ENCODE measurements at regions not wholly inside any gene's neighbourhood (a gene's known extent, or its start where the extent isn't known, plus 50 kb on each side); places are given as distances from the start of the nearest gene placed in this dataset.

GRCh38 chr5:38141665-38142064, 116.7 kb upstream of the EGFLAM start:
- TF ChIP-seq CTCF (IDR thresholded peaks at IDR 0.05) (no peak), ZFX (IDR thresholded peaks at IDR 0.05; ENCODE audit: borderline replicate concordance) (no peak)

Data from 22Rv1 (cell line).